Right forelimb (tissue), 1 donor: ENCODE measurements at regions not wholly inside any gene's neighbourhood (a gene's known extent, or its start where the extent isn't known, plus 50 kb on each side); places are given as distances from the start of the nearest gene placed in this dataset.

Experiments used
- DNase-seq: peaks from one replicate; pipeline ENCODE4 v3.0.0-alpha.2; 2018

GRCh38 chr10:69741252-69741651 lies 60.5 kb upstream of the COL13A1 start:
- DNase-seq: no peak

DNA sequence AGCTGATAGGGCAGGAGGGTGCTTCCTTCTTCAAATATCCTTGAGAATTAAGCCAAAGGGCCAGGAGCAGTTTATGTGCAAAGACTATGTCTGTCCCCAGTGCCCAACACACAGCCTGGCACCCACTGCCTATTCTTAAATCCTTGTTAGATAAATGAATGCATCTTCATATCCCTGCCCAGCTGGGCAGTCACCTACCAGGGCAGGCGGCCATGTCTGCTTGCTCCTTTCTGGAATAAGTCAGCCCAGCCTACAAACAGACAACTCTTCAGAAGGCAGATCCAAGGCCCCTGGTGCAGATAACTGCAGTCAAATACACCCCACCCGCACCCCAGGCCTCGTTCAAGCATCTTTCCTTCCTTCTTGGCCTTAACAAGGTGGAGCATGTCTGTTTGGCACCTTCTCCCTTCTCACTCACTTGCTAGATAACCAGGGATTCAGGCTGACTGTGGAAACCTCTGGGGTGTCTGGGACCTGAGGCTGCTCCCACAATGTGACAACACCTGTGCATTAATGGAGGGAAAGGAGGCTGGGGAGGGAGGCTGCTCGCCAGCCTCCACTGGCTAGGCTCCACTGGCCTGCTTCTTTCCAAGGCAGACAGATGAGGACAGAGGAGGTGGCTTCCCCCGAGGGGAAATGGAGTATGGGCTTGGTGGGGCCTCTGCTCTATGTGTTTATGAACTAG lies 59.9 kb upstream of the COL13A1 start:
- DNase-seq: no peak

GRCh38 chr10:69742356-69742695 lies 59.4 kb upstream of the COL13A1 start:
- DNase-seq: no peak

GRCh38 chr10:69742928-69743602 lies 58.6 kb upstream of the COL13A1 start:
- DNase-seq: no peak

DNA sequence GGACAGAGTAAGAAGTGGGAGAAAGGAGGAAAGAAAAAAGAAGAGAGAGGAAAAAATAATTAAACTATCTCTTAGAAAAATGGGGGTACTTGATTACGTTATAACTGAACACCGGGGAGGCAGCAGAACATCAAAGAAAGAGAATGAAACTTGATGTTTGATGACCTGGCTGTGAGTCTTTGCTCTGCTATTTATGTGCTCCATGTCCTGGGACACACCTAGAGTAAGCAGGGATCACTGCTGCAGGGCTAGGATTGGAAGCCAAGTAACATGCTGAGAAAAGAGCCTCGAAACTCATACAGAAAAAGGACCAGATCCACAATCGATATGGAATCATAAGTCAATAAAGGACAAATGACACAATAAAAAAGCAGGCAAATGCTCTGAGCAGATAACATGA lies 56.7 kb upstream of the COL13A1 start:
- DNase-seq: no peak

GRCh38 chr10:69745698-69746097 lies 56.0 kb upstream of the COL13A1 start:
- DNase-seq: no peak

DNA sequence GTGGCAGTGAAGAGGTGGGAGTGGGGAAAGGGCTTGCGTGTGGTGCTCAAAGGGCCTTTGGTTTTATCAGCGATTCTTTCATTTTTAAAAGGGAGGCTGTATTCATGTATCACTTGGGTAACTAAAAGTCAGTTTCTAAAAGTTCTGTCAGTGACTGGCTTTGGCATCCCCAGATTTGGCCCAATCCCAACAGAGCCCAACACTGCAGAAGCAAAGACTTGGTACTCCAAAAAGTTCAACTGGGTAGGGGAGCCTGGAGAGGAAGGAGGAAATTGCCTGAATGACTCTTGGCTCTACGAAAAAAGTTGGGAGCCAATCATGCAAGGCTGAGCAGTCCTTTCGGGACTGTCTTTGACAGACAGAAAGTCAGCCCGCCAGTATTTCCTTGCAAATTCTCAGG lies 54.5 kb upstream of the COL13A1 start:
- no peak for DNase-seq

DNA sequence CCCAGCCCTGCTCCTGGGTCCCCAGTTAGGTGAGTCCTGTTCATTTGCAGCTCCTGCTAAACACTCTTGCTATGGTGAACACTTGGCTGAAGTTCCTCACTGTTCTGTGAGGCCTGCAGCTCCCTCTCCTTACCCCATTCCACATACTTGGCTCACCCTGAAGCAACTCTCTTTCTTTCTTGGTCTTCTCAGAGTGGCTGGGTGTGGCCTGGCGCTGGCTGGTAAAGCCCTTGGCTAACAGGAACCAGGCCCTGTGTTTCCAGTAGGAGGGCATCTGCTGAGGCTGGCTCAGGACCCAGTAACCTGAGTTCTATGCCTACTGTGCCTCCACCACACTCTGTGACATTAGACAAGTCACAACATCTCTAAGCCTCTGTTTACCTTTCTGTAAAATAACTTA lies 53.1 kb upstream of the COL13A1 start:
- no peak for DNase-seq

DNA sequence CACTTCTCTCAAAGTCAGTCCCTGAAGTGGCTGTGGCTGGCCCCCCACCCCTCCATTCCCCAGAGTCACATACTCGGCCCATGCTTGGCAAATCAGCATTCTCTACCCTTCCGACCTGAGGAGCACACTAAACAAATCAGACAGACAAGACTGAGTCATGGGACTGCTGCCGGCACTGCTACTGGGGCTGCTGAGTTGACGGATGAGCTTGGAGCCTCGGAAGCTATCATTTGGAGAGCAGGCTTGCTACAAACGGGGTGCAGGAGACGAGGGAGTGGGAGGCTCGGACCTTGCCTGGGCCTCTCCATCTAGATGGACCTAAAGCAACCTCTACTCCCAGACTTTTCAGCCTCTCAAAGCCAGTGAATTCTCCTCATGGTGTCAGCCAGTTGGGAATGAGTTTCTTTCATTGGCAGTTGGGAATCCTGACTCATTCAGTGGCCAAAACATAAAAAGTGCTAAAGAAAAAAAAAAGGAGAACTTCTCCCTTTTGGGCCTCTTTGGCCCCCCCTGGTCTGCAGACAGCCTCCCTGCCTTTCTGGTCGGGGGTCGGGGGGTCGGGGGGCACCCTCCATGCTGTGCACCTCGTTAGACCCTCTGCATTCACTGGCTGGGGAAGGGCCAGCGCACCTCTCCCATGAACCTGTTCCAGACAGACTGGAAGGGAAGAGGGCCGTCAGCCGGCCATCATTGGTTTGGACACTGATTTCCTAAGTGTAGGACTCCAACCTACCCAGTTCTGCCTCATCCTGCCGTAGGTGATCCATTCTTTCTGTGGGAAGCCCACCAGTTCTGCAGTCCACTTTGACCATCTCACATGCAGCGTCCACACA lies 52.3 kb upstream of the COL13A1 start:
- no peak for DNase-seq

GRCh38 chr10:69750011-69750373 lies 51.7 kb upstream of the COL13A1 start:
- DNase-seq: no peak

- DNase-seq: no peak
Observed at GRCh38 chr10:69750725-69751124, 51.0 kb upstream of the COL13A1 start.

- no peak for DNase-seq
Observed at GRCh38 chr10:69751214-69751613, 50.5 kb upstream of the COL13A1 start.
